ENCODE measurements at regions not wholly inside any gene's neighbourhood (a gene's known extent, or its start where the extent isn't known, plus 50 kb on each side); places are given as distances from the start of the nearest gene placed in this dataset.

- ChIA-PET POLR2A (no interaction called here), CTCF (interaction anchor here (1.0 to 1.3 kb wide), 2 partner anchors 131 to 192 kb away, joined by 3 read pairs; no protein-coding TSS in a partner anchor)
- no peaks in the 10 kb centered on the region for H3K9me3 ChIP-seq (ENCODE audit: control extremely low read depth in 1 of 3, control insufficient read depth in 2 of 3, insufficient read depth in 1 of 3, low read length in 2 of 3)
- DNase-seq (no peak), ATAC-seq (ENCODE audit: low read depth) (no peak)
- H3K27ac Mint-ChIP-seq = no peak overlapping the region
- no peaks in the 10 kb centered on the region for H4K20me1 ChIP-seq (ENCODE audit: control insufficient read depth, insufficient read depth, low read length, poor library complexity, severe bottlenecking)
- intact Hi-C loops (cut with micrococcal nuclease) = no loop called here
- peaks cover 0 to 6% (median 0%) of the 10 kb centered on the region in 4 experiments for H3K27me3 ChIP-seq (replicated peaks in 1 of 4; ENCODE audit: control extremely low read depth in 1 of 4, control insufficient read depth in 3 of 4, insufficient read depth in 4 of 4, low read length in 3 of 4)
- 80% methylated on average over 2 of the region's 6 CpGs for WGBS (ENCODE audit: insufficient coverage)
- no peaks in the 10 kb centered on the region for H3K79me2 ChIP-seq (ENCODE audit: control insufficient read depth, insufficient read depth, low read length)
- H2AFZ ChIP-seq (ENCODE audit: insufficient read depth, low read depth, low read length, poor library complexity, severe bottlenecking) = no peak overlapping the region
- no peak overlapping the region for H3K4me2 ChIP-seq (replicated peaks; ENCODE audit: low read depth, low read length, poor library complexity, severe bottlenecking)
- peaks cover 13% of the 10 kb centered on the region for H3K27me3 Mint-ChIP-seq
- no peaks in the 10 kb centered on the region for H3K36me3 ChIP-seq (replicated peaks in 1 of 2; ENCODE audit: control extremely low read depth in 1 of 2, control insufficient read depth in 1 of 2, extremely low read depth in 1 of 2, insufficient read depth in 2 of 2, low read length in 1 of 2)
- H3K27ac ChIP-seq (ENCODE audit: low read length in 2 of 2) = no peak overlapping the region
- H3K4me1 ChIP-seq (ENCODE audit: control insufficient read depth in 2 of 2, insufficient read depth in 2 of 2, low read length in 2 of 2) = no peaks in the 10 kb centered on the region
- H3K9me3 Mint-ChIP-seq (ENCODE audit: insufficient read depth) = no peaks in the 10 kb centered on the region
- no peak overlapping the region for H3K9ac ChIP-seq (ENCODE audit: low read length)
- H3K4me1 Mint-ChIP-seq = no peaks in the 10 kb centered on the region
- TF ChIP-seq CTCF (IDR thresholded peaks at IDR 0.05) (no peak), EZH2 (IDR thresholded peaks at IDR 0.05; ENCODE audit: borderline replicate concordance, insufficient read depth, low read depth, low read length, poor library complexity, severe bottlenecking) (no peak)
- H3K4me3 Mint-ChIP-seq = no peak overlapping the region
- H3K4me3 ChIP-seq (ENCODE audit: control extremely low read depth in 1 of 5, extremely low read depth in 1 of 5, insufficient read depth in 1 of 5, low read depth in 2 of 5, low read length in 4 of 5) = no peak overlapping the region
Observed at GRCh38 chr6:150549674-150550101, 50.0 kb upstream of the PLEKHG1 start.

Measured in B cell (primary cell).